GM19452 (cell line): ENCODE measurements at regions not wholly inside any gene's neighbourhood (a gene's known extent, or its start where the extent isn't known, plus 50 kb on each side); places are given as distances from the start of the nearest gene placed in this dataset.
A peak's percentile ranks its signal among the peaks of the same experiment; 100 is the strongest.
"Not testable (repeated sequence)": the region's sequence is repeated elsewhere in the genome, so short reads cannot be mapped to it uniquely, and the experiment has no call there.

Experiments used
- ATAC-seq: cut with Tn5 transposase; IDR thresholded peaks from one replicate; pipeline ENCODE4 v1.9.1; 2021; ENCODE audit not compliant: unreplicated experiment

DNA sequence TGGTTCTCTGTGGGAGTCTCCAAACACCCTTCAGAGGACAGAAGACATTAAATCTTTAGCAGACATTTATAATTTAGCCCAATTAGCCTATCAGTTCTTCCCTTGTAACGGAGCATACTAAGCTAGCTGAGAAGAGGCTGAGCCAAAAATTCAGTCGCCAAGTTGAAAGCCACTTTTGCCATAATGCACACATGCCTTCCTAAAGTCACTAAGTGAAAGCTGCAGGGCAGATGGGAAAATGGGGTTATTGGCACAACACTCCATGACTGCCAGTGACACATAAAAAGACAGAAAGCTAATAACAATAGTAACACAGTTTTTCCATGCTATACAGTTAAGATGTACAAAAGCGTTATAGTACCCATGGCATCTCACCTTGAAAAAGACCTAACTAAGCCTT is 176.2 kb downstream of the DIRAS2 start:
- ATAC-seq: no peak

DNA sequence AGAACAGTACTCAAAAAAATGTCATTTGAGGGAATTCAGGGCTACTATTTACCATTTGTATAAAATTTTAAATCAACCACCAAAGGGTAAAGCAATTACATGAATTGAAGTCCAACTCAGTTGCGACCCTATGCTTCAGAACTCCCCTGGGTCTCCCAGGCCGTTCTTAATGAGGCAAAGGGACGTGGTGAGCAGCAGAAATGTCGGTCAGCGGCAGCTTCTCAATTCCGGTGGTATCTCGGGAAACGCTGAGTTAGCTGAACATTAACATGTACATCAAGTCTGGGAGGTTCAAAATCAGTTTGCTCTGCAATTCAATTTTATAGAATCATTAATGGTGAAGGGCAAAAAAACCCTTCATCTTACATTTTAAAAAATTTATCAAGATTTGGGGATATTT is 173.2 kb downstream of the DIRAS2 start:
- no peak for ATAC-seq

DNA sequence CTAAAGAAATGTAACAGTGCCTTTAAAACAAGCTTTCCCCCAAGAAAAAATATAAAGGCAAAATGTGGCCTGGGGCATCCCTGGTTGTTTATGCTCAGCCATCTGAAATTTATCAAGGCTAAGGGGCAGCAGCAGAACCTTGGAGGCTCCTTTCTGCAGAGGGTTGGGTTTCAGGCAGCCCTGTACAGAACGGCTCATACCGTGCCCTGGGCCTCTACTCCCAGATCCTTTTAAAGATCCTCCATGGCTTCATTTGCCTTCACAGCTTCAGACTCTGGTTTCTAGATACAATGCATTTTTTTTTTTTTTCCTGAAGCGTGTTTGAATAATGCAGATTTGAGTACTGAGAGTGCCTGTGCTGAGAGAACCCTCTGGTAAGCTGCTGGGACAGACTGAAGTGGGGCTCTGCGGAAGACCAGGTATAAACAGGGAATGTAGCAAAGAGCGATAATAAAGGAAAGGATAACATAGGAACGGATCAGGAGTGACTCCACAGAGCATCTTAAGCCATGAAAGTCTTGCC is 172.7 kb downstream of the DIRAS2 start:
- ATAC-seq: no peak

DNA sequence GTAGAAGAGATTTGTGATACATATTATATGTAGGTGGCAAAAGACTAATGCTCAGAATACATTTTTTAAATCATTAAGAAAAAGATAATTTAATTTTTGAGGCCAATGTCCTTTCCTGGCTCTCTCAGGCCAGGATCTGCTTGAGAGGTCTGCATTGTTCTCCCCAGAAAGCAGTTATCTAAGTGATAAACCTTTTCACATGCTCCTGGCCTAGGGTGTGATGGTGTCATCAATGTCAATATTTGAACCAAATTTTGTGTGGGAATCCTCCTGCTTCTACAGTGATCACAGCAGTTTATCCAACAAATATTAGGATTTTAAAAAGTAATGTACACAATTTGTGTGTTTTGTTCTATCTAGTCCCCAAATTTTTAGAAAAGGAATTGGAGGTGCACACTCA is 166.6 kb downstream of the DIRAS2 start:
- ATAC-seq: no peak

DNA sequence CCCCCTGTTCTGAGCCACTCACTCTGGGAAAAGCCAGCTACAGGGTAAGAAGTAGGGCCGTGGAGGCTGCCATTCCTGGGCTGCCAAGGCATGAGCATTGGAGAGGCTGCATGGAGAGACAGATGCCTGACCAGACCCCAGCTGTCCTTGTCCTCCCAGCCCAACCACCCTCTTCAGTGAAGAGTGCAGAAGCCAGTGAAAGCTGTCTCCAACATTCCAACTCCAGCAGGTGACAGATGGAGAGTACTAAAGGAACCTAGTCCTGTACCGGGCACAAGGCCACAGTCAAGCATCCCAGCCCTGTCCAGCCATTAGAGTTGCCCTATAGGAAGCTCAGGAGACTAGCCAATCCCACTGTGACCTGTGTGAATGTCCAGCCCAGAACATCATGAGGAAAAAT is 165.1 kb downstream of the DIRAS2 start:
- no peak for ATAC-seq

DNA sequence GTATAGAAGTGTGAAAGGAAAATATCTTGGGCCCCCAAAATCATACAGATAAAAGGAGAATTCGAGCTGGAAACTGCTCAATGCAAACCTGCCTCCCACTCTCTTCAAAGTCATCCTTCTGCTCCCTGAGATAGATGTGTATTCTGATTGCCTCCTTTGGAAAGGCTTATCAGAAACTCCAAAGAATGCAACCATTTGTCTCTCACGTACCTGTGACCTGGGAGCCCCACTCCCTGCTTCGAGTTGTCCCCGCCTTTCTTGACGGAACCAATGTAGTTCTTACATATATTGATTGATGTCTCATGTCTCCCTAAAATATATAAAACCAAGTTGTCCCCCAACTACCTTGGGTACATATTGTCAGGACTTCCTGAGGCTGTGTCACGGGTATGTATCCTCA is 163.8 kb downstream of the DIRAS2 start:
- ATAC-seq: no peak

DNA sequence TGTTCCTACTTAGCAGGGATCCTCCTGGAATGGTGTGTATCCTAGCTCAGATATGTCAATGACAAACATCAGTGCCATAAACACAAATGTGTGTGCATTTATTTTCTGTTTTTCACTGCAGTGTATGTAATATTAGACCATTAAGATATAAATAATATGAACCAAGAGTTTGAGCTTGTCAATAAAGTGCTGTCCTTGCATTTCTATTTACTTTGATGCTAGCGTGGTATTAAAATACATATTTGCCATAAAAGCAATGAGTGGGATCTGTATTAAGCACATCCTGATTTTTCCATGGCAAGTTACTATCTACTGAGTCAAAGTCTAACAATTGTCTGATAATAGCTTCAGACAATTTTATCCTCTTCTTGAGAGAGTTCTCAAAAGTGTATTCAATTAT is 157.6 kb downstream of the DIRAS2 start:
- no peak for ATAC-seq

DNA sequence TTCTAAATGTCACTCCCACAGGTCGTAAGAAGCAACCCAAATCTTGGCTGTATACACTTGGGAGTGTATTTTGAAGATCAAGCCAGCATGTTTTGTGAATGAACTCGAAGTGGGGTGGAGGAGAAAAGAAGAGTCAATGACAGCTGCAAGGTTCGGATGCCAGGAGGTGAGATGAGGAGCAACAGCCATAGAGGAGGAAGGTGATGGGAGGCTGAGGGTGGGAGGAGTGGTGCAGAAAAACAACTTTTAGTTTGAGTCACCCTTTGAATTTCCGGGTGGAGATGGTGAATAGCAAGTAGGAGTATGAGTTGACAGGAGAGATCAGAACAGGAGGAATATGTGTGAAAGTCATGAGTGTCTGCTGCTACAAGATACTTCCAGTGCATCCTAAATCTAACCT is 153.6 kb downstream of the DIRAS2 start:
- no peak for ATAC-seq

DNA sequence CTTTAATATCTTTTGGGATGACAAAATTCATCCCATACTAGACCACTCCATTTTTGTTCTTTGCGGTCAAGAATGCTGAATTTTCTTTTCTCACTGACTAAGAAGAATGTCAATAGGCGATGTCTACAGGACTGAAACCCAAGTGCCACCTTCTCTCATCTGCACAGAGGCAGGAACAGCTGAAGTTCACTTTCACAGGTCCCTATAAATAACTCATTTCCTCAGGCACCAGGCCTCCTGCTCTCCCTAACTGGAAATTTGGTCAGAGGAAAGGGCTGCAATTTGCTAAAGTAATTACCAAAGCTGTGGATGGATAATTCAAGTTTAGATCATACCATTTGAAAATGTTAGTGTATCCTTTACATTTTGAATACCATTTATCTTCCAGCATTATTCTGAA is 142.9 kb downstream of the DIRAS2 start:
- ATAC-seq: no peak

DNA sequence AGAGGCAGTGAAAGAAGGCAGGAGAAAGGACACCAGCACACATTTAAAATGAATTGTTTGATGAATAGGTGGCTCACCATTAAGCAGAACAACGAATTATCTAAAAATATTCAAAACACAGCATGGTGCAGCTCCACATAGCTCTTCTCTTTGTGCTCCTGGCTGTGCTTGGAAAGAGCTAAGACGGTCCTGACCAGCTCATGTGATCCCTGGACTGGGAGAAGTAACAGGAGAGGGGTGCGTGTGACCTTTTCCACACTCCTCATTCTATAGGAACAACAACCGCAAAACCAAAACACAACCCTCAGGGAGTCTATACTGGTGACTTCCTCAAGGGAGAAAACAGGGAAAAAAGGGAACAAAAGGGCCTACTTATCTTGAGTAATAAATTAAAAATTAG is 140.5 kb downstream of the DIRAS2 start:
- ATAC-seq: no peak

DNA sequence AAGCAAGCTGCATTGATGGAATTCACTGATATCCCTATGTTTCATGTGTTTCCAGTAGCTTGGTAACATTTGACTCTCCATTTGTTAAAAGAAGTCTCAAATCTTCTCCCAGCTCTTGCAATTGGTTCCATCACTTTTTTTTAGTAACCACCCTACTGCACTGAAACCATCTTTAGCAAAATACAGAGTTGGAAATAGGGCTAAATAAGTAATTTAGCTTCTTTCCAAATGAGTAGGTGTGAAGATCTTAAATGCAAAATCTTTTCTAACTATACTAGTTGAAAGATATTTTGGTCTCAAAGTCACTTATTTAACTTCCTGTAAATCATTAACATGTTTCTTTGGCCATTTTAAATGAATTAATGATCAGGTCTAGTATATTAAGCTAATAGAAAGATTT is 138.1 kb downstream of the DIRAS2 start:
- peak; percentile 73 for ATAC-seq

DNA sequence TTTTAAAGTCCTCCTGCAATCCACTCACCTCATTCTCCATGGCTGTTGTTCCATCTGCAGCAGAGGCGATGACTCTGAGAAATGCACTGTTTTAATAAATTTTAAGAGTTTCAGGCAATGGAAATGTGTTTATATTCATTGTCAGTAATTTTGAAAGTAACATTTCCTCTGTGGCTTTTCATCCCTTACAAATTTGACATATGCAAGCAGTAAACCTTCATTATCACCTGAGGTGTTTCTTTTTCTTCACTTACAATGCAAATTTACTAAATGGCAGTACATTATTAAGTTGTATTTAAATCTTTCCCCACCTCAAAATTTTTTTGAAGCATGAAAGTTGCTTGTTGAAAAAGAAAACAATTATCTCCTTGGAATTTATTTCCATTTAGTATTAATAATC is 136.9 kb downstream of the DIRAS2 start:
- no peak for ATAC-seq

DNA sequence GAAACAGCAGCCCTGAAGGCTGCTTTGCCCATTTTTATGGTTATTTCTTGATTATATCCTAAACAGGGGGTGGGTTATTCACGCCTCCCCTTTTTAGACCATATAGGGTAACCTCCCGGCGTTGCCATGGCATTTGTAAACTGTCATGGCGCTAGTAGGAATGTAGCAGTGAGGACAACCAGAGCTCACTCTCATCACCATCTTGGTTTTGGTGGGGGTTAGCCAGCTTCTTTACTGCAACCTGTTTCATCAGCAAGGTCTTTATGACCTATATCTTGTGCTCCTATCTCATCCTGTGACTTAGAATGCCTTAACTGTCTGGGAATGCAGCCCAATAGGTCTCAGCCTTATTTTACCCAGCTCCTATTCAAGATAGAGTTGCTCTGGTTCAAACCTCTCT is 136.2 kb downstream of the DIRAS2 start:
- ATAC-seq: not testable (repeated sequence)

DNA sequence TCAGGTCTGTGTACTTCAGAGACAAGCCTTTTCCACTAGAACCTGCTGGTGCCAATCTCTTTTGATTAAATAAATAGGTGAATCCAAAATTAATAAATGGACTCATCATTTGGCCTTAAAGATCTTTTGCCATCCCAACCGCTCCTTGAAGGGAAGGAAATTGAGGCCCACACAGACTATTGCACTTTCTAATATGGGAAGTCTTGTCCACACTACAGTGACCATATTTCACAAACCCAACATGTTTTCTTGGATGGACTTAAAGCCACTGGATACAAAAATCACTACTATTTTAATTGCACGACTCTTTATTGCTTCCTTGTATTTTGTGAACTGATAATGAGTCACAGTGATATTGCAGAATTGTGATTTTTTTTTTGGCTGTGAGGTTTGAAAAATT is 135.0 kb downstream of the DIRAS2 start:
- ATAC-seq: no peak

DNA sequence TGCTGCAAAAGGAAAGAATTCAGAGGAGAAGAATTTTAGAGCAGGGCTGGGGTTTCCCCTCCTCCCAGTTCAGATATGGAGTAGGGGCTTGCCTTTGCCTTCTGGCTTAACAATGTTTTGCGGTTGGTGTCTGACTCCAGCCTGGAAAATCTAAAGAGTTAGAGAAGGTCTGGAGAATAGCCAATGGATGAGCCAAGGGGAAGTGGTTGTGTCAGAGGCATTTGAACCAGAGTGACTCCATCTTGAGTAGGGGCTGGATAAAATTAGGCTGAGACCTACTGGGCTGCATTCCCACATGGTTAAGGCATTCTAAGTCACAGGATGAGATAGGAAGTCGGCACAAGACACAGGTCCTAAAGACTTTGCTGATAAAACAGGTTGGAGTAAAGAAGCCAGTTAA is 133.7 kb downstream of the DIRAS2 start:
- no peak for ATAC-seq

DNA sequence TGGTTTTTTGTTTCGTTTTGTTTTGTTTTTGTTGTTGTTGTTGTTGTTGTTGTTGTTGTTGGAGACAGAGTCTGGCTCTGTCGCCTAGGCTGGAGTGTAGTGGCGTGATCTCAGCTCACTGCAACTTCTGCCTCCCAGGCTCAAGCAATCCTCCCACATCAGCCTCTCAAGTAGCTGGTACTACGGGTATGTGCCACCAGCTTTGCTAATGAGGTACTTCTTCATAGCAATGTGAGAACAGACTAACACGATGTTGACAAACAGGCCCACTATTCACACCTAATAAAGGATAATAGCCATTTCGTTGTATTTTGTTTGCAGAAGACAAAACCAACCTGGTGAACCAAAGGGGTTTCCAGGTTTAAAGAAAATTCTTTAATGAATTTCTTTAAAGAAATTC is 130.9 kb downstream of the DIRAS2 start:
- no peak for ATAC-seq

DNA sequence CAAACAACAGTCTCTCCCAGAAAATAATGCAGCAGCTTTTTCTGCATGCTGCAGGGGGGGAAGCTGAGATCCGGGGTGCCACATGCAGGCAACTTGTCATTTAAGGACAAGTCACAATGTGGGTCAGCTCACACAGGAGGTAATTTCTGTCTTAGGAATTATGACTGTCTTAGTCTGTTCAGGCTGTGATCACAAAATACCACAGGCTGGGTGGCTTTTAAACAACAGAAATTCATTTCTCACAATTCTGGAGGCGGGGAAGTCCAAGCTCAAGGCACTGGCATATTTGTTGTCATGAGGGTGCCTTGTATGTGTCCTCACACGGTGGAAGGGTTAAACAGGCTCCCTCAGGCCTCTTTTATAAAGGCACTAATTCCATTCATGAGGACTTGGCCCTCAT is 127.7 kb downstream of the DIRAS2 start:
- no peak for ATAC-seq

DNA sequence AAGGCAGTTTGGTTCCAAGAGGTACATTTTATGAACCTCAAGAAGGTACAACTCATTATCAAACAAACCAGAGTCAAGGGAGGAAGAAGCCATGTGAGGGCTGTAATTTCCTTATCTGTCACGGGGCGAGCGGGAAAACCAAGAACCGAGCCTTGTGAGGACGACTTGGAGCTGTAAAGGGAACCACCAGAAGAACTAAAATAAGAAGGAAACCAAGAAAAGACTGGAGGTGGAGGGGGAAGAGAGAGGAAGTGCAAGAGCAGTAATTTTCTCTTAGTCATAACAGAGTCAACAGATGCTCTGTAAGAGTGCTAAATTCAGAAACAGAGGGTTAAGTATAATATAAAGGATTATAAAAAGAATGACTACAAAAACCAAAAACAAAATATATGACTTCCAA is 127.1 kb downstream of the DIRAS2 start:
- no peak for ATAC-seq

DNA sequence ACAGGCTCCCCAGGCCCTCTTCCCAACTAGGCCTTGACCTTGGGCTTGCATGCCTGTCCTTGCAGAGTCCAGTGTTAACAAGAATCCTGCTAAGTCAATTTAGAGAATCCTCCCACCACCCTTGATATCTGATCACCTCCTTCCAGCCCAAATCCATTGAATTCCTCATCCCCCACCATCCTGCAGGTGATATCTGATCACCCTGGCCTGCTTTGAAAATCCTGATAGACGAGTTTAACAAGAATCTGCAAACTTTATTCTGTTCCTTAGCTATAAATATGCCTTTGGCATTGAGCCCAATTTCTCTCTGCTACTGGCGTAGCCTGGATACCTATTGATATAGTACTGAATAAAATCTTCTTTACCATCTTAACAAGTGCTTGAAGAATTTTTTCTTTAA is 125.5 kb downstream of the DIRAS2 start:
- ATAC-seq: no peak

DNA sequence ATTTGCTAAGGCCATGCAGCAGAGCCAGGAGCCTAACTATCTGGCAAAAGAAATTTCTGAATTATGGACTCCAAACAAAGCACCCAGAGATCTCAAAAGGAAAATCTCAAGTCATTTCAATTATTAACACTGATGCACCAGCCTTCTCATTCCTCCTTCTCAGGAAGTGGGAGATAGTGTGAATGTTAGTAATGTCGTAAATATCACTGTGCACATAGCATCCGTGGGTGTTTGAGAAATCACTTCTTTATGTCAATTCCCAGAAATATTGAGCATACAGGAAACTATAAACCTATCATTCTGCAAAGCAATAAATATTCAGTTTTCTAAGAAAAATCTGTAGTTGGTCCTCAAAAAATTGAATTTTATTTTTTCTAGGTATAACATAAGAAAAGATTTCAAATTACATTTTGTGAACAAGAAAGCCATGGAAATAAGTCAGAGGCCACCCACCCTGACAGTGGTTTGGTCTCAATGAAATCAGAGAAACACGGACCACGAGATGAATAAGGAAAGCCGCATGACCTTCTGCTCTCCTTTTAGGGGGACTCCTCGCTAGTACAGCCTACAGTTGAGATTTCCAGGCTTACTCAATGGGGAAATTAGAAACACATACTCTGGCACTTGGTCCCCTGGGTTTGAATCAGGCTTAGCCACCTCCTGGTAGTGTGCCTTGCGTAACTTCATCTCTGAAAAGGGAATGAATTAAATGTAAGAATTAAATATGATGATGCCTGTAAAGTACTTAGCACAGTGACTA is 120.6 kb downstream of the DIRAS2 start:
- no peak for ATAC-seq

DNA sequence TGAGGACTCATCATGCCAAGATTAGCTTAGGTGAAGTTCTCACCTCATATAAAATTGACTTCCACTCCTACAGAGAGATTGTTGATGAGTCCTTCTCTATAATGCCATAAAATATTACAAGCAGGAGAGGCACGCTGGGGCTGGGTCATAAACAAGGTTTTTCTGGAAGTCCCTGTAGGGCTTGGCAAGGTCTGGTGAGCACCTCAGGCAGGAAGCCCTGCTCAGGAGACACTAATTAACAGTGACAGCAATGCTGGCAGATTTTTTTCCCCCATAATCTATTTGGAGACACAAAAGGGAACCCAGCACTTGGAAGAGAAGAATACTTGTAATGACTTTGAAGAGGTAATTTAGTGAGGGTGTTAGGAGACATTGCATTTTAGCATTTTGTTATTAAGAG is 118.7 kb downstream of the DIRAS2 start:
- ATAC-seq: no peak

DNA sequence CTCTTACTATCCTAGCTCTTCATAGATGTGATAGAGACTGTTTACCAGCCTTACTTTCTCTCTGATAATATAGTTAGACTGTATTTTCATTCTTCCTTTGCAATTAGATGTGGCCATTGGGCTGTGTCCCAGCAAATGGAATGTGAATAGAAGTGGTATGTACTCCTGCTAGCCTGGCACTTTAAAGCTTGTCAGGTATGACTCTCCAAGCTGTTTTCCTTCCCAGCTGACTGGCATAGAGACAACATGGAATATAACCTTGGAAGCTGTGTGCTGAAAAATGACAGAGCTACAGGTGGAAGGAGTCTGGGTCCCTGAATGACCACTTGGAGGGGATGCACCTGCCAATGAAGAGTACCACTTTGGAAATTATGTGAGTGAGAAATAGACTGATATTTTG is 116.2 kb downstream of the DIRAS2 start:
- ATAC-seq: no peak

DNA sequence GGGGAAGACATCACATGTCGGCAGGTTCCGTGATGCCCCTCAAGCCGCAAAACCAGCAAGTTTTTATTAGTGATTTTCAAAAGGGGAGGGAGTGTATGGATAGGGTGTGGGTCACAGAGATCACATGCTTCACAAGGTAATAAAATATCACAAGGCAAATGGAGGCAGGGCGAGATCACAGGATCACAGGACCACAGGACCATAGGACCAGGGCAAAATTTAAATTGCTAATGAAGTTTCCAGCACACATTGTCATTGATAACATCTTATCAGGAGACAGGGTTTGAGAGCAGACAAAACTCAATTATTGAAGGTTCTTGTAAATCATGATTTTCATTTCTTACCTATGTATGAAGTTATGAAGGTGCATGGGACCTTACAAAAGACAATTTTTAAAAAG is 106.5 kb downstream of the DIRAS2 start:
- not testable (repeated sequence) for ATAC-seq
